ENCODE measurements at regions not wholly inside any gene's neighbourhood (a gene's known extent, or its start where the extent isn't known, plus 50 kb on each side); places are given as distances from the start of the nearest gene placed in this dataset.

DNA sequence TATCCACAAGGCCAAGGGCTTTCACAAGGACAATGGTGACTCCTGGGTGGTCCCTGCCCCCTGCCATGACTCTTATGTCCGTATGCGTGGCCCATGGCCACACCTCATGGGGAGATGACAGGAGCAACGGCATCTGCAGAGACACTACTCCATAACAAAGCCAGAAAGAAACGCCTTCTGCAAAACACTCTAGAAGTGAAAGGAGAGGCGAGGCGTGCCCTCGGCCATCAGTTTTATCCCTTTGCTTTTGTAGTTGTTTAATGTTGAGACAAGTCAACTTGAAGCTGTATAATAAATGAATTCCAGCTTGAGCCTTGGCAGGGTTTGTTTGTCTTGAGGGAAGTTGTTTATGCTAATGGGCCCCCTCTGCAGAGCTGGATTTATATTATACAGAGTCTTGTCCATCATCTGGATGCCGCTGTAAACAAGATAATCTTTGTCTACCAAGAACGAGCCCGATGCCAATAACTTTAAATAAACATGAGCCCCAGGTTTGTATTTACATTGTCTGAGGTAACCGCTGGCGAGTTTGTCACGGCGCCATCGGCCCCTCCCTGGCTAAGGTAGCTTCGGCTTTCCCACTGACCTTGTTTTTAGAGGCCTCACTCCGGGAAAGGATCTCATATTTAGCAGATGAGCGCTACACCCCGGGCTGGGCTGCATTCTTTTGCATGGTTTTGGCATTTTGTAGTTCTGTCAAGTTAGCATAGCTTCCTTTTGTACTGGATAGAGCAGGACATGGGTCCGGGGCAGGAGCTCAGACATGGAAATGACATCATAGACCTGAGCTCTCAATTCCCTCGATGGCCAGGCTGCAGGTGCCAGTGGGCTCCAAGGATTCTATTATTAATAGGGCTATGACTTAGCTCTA is 165.3 kb downstream of the ERCC6L2 start:
- Histone ChIP-seq H3K4me1 (peaks cover 0 to 18% (median 0%) of the 10 kb centered on the region in 3 donors), H3K4me3 (no peak overlapping the region), H3K9me3 (peaks cover 0 to 9% (median 0%) of the 10 kb centered on the region in 3 donors), H3K27me3 (no peaks in the 10 kb centered on the region), H3K27ac (peak overlapping the region; percentile 19 to 75 (median 42)), H3K36me3 (no peaks in the 10 kb centered on the region)
- 32 to 54% methylated on average over 14 to 18 of the region's 21 CpGs for WGBS, 2 donors
- no peak for DNase-seq
- intact Hi-C loops (cut with DNase I), result no loop called here
- TF ChIP-seq CTCF (IDR thresholded peaks at IDR 0.05) (no peak), POLR2A (IDR thresholded peaks at IDR 0.05) (no peak)

GRCh38 chr9:96038914-96039313 is 163.4 kb downstream of the ERCC6L2 start:
- intact Hi-C loops (cut with DNase I), result no loop called here
- no peak for DNase-seq
- no peaks in the 10 kb centered on the region for H3K36me3 ChIP-seq
- H3K4me1 ChIP-seq, result peaks cover 0 to 18% (median 0%) of the 10 kb centered on the region in 3 donors
- WGBS, 2 donors, result 76 to 78% methylated on average over 4 to 6 of the region's 6 CpGs
- H3K27ac ChIP-seq, result no peak overlapping the region
- H3K9me3 ChIP-seq, result peaks cover 0 to 9% (median 0%) of the 10 kb centered on the region in 3 donors
- H3K27me3 ChIP-seq, result peaks cover 0 to 8% (median 0%) of the 10 kb centered on the region in 4 donors
- H3K4me3 ChIP-seq, result no peak overlapping the region
- TF ChIP-seq POLR2A (IDR thresholded peaks at IDR 0.05), result no peak
- TF ChIP-seq CTCF (IDR thresholded peaks at IDR 0.05), result no peak

DNA sequence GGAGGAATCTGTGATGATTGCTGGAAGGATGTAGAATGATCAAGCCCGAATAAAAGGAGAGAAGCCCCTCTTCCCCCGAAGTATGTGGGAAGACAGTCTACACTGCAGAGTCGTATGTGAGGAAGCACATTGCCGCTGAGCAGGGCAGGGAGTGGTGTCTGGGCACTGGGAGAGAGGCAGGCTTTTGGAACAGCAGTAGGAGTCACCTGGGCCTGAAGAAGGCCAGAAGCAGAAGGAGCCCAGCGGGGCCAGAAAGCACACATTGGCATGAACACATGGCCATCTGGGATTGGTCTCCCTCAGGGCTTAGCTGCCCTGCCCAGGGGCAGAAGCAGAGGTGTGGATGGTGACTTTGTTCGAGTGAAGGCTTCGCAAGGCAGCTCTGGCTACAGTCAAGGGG is 162.8 kb downstream of the ERCC6L2 start:
- Histone ChIP-seq H3K9me3 (peaks cover 0 to 9% (median 0%) of the 10 kb centered on the region in 3 donors), H3K27me3 (peaks cover 0 to 8% (median 0%) of the 10 kb centered on the region in 4 donors), H3K4me3 (no peak overlapping the region), H3K36me3 (no peaks in the 10 kb centered on the region), H3K4me1 (peaks cover 0 to 18% (median 0%) of the 10 kb centered on the region in 3 donors), H3K27ac (no peak overlapping the region)
- 84 to 94% methylated on average over 7 of the region's 7 CpGs for WGBS, 2 donors
- intact Hi-C loops (cut with DNase I), result no loop called here
- DNase-seq, result no peak
- TF ChIP-seq CTCF (IDR thresholded peaks at IDR 0.05), result no peak
- no peak for TF ChIP-seq POLR2A (IDR thresholded peaks at IDR 0.05)

GRCh38 chr9:96034553-96035122 is 159.1 kb downstream of the ERCC6L2 start:
- no peak overlapping the region for H3K27ac ChIP-seq
- no peaks in the 10 kb centered on the region for H3K36me3 ChIP-seq
- TF ChIP-seq POLR2A (IDR thresholded peaks at IDR 0.05) (no peak), CTCF (IDR thresholded peaks at IDR 0.05) (no peak)
- H3K27me3 ChIP-seq, result peaks cover 0 to 12% (median 0%) of the 10 kb centered on the region in 4 donors
- intact Hi-C loops (cut with DNase I), result no loop called here
- WGBS, 2 donors, result 70 to 100% methylated on average over 2 to 4 of the region's 5 CpGs
- peaks cover 0 to 21% (median 0%) of the 10 kb centered on the region in 3 donors for H3K4me1 ChIP-seq
- no peak overlapping the region for H3K4me3 ChIP-seq
- no peak for DNase-seq
- H3K9me3 ChIP-seq, result peaks cover 0 to 9% (median 0%) of the 10 kb centered on the region in 3 donors

DNA sequence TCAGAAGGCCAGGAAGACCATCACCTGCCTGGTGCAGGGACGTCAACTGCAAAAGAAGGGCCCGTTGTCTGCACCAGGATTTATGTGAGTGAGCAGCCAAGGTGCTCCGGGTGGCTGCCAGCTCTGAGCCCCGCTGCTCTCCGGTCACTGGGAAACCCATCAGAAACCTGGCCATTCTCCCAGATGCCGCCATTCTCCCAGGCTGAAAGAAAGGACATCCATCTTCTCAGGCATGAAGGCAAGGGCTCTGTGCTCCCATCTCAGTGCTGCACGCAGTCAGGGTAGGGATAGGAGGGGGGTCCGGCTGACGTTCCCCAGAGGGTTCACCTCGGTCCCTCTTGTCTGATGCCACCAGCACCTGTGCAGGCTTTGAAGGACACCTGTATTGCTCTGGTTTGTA is 158.4 kb downstream of the ERCC6L2 start:
- DNase-seq, result no peak

More for the DNA sequence above, 158.4 kb downstream of the ERCC6L2 start:
- intact Hi-C loops (cut with DNase I), result no loop called here
- Histone ChIP-seq H3K4me1 (peaks cover 0 to 21% (median 0%) of the 10 kb centered on the region in 3 donors), H3K27me3 (peaks cover 0 to 12% (median 0%) of the 10 kb centered on the region in 4 donors), H3K36me3 (no peaks in the 10 kb centered on the region), H3K9me3 (peaks cover 0 to 5% (median 0%) of the 10 kb centered on the region in 3 donors), H3K27ac (no peak overlapping the region), H3K4me3 (no peak overlapping the region)
- WGBS, 2 donors, result 80% methylated on average over 8 of the region's 10 CpGs; no CpG with 5 or more reads in 1 of the 2 donors
- TF ChIP-seq POLR2A (IDR thresholded peaks at IDR 0.05) (no peak), CTCF (IDR thresholded peaks at IDR 0.05) (no peak)

All from esophagus squamous epithelium (tissue), 5 donors.